HG03354 (cell line): ENCODE measurements at regions not wholly inside any gene's neighbourhood (a gene's known extent, or its start where the extent isn't known, plus 50 kb on each side); places are given as distances from the start of the nearest gene placed in this dataset.
A peak's percentile ranks its signal among the peaks of the same experiment; 100 is the strongest.

Experiments used
- ATAC-seq: cut with Tn5 transposase; IDR thresholded peaks from one replicate; pipeline ENCODE4 v1.9.1; 2021; ENCODE audit warnings: mild to moderate bottlenecking; ENCODE audit not compliant: unreplicated experiment, poor library complexity, severe bottlenecking

- no peak for ATAC-seq
These were observed 134.2 kb upstream of the HNRNPA3 start for GRCh38 chr2:177078416-177078815.

GRCh38 chr2:177078855-177079254 is 133.7 kb upstream of the HNRNPA3 start:
- ATAC-seq, result no peak

GRCh38 chr2:177080746-177081284 is 131.8 kb upstream of the HNRNPA3 start:
- ATAC-seq, result no peak

DNA sequence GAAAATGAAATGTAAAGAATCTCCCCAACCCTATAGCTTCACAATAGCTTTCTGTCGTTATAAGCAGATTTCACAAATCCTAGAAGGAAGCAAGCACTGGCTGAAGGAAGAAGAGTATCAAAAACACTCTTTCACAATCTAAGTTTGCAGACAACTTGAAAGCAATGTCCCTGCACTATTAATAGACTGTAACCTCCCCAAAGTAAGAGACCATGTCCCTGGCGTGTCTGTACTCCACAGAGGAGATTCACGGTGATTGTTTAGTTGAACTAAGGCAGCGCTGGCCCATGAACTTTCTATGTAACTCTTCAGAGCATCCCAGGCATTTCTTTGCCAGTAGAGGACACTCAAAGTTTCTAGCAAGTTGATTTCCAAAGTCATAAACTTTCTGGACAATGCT is 128.0 kb upstream of the HNRNPA3 start:
- no peak for ATAC-seq

DNA sequence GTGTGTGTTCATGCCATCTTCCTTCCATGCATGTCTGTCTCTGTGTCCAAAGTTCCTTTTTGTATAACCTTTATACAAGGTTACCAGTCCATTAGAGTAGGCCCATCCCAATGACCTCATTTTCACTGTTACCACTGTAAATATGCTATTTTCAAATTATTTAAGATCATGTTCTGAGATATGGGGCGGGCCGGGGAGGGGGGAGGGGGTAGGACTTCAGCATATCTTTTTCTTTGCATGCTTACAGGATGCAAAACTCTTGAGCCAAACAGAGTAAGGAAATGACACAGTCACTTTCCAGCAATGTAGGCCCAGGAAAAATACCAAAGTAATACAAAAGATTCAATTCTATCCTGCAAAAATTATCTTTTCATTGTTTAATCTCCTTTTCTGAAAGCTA is 124.1 kb upstream of the HNRNPA3 start:
- no peak for ATAC-seq

DNA sequence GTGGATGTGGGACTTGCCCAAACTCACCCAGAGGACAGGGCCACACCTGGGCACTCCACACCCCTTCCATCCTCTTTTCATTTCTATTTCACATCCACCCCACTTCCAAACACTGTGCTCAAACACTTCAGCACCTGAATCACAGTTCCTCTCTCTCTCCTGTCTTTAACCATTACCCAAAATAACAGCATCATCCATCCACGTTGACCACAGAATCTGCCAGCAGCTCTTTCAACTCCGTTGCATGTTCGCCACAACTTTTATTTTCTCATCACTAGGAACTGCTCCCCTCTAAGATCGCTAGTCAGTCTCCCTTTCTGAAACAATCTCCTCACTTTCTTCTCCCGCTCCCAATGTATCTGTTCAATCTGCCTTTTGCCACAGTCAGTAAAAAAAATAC is 121.6 kb upstream of the HNRNPA3 start:
- no peak for ATAC-seq

- no peak for ATAC-seq
These were observed 119.2 kb upstream of the HNRNPA3 start for GRCh38 chr2:177093371-177093770.

DNA sequence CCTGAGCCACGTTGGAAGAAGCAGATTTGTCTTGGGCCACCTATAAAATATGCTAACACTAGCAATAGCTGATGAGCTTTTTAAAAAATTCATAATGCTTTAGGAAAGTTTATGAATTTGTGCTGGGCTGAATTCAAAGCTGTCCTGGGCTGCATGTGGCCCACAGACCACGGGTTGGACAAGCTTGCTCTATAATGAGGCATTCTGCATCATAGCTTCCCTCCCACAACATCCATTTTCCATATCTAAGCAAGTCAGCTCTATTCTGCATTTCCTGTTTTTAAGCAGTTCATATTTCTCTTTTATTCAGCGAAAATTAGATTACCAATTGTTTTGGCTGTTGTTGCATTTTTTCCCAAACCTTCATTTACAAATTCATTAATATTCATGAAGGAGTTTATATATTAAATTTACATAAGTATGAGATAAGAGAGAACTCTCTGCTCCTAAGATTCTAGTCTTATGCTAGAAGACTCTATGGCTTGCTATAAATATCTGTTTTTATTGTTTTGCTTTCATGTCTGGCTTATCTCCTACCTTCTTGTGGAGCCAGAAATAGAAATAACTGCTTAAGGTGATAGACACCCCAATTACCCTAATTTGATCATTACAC is 114.5 kb upstream of the HNRNPA3 start:
- no peak for ATAC-seq

DNA sequence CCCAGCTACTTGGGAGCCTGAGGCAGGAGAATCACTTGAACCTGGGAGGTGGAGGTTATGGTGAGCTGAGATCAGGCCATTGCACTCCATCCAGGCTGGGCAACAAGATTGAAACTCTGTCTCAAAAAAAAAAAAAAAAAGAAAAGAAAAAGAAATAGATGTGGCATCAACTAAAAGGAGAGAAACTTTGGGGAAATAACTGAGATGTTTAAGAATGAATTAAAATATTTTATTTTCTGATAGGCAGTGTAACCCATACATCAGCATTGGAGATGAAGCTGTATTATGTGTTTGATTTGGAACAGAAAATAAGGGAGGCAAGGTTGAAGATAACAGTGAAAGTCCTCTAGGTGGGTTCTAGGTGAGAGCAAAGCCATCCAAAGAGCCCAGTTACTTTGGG is 110.7 kb upstream of the HNRNPA3 start:
- no peak for ATAC-seq

DNA sequence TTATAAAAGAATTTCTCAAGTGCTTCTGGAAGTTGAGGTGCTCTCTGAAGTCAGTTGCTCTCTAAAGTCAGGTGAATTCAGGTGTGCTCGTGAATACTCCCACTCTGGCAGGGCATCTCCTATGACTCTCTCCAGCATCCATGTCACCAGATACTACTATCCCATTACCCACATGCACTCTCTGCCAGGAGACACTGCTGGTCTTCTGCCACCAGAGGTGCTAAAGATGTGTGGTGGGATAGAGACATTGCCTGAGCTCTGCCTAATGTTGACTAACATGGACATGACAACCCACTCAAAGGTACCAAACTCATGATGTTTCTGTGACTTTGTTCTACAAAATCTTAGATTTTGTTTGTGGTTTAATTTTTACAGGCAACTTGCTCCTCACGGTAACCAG is 106.4 kb upstream of the HNRNPA3 start:
- no peak for ATAC-seq

- peak; percentile 49 for ATAC-seq
These were observed 103.7 kb upstream of the HNRNPA3 start for GRCh38 chr2:177108890-177109289.

DNA sequence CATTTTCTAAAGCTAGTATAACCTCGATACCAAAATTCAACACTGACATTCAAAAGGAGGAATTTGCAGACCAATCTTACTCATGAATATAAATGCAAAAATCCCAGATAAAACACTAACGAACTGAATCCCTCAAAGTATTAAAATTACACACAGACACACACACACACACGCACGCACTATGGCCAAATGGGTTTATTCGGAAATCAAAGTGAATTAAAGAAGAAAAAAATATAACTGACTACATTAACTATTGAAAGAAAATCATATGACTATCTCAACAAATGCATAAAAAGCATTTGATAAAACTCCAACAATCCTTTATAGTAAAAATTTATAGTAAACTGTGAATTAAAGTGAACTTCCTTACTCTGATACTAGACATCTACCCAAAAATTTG is 97.9 kb upstream of the HNRNPA3 start:
- no peak for ATAC-seq

DNA sequence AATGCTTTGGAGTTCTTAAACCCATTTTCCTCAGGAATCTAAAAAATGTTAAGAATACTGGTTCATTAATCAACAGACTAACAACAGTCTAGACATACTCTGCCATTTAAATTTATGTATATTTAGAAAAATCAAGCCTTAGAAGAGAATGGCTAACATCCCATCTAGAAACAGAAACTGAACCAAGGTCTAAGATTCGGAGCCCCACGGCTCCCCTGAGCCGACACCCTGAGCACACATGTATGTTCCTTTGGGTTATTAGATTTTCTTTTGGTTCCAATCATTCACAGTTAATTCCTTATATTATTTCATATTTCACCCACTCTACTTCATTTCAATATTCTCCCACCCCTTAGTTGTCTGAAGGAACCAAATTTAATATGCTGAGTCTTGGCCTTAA is 94.8 kb upstream of the HNRNPA3 start:
- no peak for ATAC-seq

DNA sequence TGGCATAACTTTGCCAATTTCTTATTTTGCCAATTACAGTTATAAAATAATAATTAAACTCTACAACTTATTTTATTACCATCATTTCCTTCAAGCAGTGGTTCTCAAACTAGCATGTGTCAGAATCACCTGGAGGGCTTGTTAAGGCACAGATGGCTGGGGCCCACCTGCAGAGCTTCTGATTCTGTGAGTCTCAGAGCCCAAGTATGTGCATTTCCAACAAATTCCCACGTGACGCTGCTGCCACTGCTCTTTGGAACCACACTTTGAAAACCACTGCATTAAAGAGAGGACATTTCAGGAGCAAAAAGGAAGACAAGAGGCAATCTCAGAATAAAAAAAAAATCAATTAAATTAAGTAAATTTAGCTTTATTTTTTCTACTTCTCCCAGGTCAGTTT is 94.0 kb upstream of the HNRNPA3 start:
- no peak for ATAC-seq

DNA sequence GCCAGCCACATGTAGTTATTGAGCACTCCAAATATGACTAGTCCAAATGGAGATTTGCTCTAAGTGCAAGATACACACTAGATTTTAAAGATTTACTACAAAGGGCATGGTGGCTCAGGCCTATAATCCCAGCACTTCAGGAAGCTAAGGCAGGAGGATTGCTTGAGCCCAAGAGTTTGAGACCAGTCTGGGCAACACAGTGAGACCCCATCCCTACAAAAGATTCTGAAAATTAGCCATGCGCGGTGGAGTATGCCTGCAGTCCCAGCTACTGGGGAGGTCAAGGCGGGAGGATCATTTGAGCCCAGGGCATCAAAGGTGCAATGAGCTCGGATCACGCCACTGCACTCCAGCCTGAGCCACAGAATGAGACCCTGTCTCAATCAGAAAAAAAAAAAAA is 93.5 kb upstream of the HNRNPA3 start:
- ATAC-seq, result no peak

DNA sequence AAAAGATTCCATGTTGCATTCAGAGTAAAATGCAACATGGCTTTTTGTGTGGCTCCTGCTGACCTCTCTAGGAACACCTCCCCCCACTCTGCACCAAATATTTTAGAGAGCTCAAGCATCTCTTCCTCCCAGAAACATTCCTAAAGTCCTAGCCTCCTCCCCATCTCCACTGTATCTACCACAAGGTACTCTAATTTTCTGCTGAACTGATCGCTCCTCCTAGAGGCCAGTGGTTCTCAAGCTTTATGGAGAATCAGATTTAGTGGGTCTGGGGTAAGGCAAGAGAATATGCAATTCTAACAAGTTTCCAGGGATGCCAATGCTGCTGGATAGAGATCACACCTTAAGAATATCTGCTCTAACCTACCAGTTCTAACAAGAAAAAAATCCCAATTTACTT is 89.5 kb upstream of the HNRNPA3 start:
- no peak for ATAC-seq

GRCh38 chr2:177124371-177124770 is 88.2 kb upstream of the HNRNPA3 start:
- ATAC-seq, result no peak

GRCh38 chr2:177127821-177128220 is 84.8 kb upstream of the HNRNPA3 start:
- ATAC-seq, result no peak

DNA sequence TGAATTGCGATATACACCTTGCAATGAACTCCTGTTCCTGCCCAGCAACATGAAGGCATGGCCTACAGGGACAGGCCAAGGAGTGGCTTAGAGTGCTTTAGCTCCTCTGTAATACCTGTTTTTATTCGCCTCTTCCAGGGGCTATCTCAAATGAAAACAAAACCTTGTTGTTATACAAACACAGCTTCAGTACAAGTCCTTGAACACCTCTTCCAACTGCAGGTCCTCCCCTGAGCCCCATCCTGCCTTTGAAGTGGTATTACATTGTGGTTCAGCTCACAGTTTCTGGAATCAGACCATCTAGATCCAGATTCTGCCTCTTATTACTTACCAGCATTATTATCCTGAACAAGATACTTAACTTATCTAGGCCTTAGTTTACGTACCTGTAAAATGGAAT is 83.0 kb upstream of the HNRNPA3 start:
- ATAC-seq, result no peak

DNA sequence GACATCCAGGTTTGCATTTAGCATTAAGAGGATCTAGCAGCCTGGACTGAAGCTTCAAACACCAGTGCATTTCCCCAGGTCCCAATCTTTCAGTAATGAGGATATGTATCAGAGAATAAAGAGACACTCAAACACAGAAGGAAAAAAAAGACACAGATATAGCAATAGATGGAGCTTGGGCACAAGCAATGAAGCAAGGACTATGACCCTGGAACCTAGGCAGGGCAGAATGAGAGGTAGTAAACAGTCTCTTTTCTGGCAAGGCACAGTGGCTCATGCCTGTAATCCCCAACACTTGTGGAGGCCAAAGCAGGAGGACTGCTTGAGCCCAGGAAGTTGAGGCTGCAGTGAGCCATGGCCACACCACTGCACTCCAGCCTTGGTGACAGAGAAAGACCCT is 80.7 kb upstream of the HNRNPA3 start:
- no peak for ATAC-seq

DNA sequence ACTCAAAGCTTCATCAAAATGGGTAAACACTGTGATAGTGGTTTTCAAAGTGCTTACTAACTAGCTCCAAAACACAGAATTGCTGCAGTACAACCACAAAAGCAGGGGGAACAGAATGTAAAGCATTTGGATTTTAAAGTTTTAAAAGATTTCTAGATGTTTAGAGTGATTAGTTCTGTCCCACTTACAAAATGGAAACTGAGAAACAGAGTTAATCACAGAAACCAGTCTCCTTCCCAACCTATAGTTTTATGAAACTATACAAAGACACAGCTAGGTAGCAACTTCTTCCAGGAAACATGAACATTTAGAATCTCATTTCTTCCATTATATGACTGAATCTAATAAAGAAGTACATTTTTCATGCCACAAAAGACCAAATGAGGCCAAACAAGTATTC is 73.8 kb upstream of the HNRNPA3 start:
- ATAC-seq, result no peak

- no peak for ATAC-seq
These were observed 70.7 kb upstream of the HNRNPA3 start for GRCh38 chr2:177141866-177142265.
